CD14-positive monocyte (primary cell): ENCODE measurements at regions not wholly inside any gene's neighbourhood (a gene's known extent, or its start where the extent isn't known, plus 50 kb on each side); places are given as distances from the start of the nearest gene placed in this dataset.

Experiments used
- DNase-seq, 3 donors: peaks; one replicate each; pipeline ENCODE4 v3.0.0-alpha.2; 2011 to 2022
- H2AFZ ChIP-seq: 2 replicates; pipeline ENCODE4 v1.6.0; 2012; ENCODE audit warnings: mild to moderate bottlenecking, low read depth, low read length, inconsistent platforms; ENCODE audit not compliant: insufficient read depth, poor library complexity, severe bottlenecking
- H3K27ac ChIP-seq, 2 donors: 1 replicate in 1 of 2; 2 replicates in 1 of 2; pipeline ENCODE4 v1.5.1; 2012 to 2013; ENCODE audit warnings: low read length in 2 of 2, control low read depth in 1 of 2, inconsistent platforms in 1 of 2, low read depth in 1 of 2, mild to moderate bottlenecking in 1 of 2
- H3K27me3 ChIP-seq, 2 donors: one replicate each; pipeline versions ENCODE4 v1.6.0 to v1.6.1; 2011 to 2013; ENCODE audit warnings: low read length in 2 of 2; ENCODE audit not compliant: control insufficient read depth in 2 of 2, insufficient read depth in 2 of 2
- H3K36me3 ChIP-seq, 2 donors: replicated peaks in 1 of 2; 1 replicate in 1 of 2; 2 replicates in 1 of 2; pipeline versions ENCODE4 v1.5.1 to v1.6.1; 2012 to 2013; ENCODE audit warnings: low read length in 2 of 2, control low read depth in 1 of 2, inconsistent platforms in 1 of 2, mild to moderate bottlenecking in 1 of 2; ENCODE audit not compliant: insufficient read depth in 2 of 2, control insufficient read depth in 1 of 2
- H3K4me1 ChIP-seq, 2 donors: 1 replicate in 1 of 2; 2 replicates in 1 of 2; pipeline versions ENCODE4 v1.5.1 to v1.6.1; 2012 to 2013; ENCODE audit warnings: low read length in 2 of 2, control low read depth in 1 of 2, inconsistent platforms in 1 of 2, mild to moderate bottlenecking in 1 of 2, moderate library complexity in 1 of 2; ENCODE audit not compliant: insufficient read depth in 2 of 2, control insufficient read depth in 1 of 2
- H3K4me2 ChIP-seq: replicated peaks from 2 replicates; pipeline ENCODE3; 2012; ENCODE audit warnings: low read length, moderate library complexity, mild to moderate bottlenecking; ENCODE audit not compliant: poor library complexity, severe bottlenecking; ENCODE audit errors: extremely low read depth
- H3K4me3 ChIP-seq, 3 experiments: fragments of 200-600 bp in 1 of 3; sonication (generic) in 1 of 3; replicated peaks in 1 of 3; 1 replicate in 2 of 3; 2 replicates in 1 of 3; pipeline ENCODE4 v1.5.1; 2011 to 2013; ENCODE audit warnings: low read length in 3 of 3, mild to moderate bottlenecking in 3 of 3, control low read depth in 2 of 3, low read depth in 2 of 3, inconsistent platforms in 1 of 3, moderate library complexity in 1 of 3
- H3K79me2 ChIP-seq: 2 replicates; pipeline ENCODE4 v1.6.0; 2012; ENCODE audit warnings: mild to moderate bottlenecking, control low read depth, inconsistent platforms, low read length, moderate library complexity; ENCODE audit not compliant: insufficient read depth
- H3K9ac ChIP-seq: 2 replicates; pipeline ENCODE4 v1.6.0; 2017; ENCODE audit warnings: low read length, mild to moderate bottlenecking; ENCODE audit not compliant: insufficient read depth, poor library complexity, severe bottlenecking
- H3K9me3 ChIP-seq, 2 donors: replicated peaks in 1 of 2; 1 replicate in 1 of 2; 2 replicates in 1 of 2; pipeline versions ENCODE4 v1.5.1 to v1.6.1; 2012 to 2013; ENCODE audit warnings: low read length in 2 of 2, control low read depth in 1 of 2; ENCODE audit not compliant: control insufficient read depth in 1 of 2, insufficient read depth in 1 of 2
- H4K20me1 ChIP-seq: 2 replicates; pipeline ENCODE4 v1.6.0; 2012; ENCODE audit warnings: mild to moderate bottlenecking, low read length, control low read depth, moderate library complexity; ENCODE audit not compliant: insufficient read depth
- H3K27ac Mint-ChIP-seq, 7 donors: one replicate each; pipeline ENCODE4 v1.8.0; 2020; ENCODE audit warnings: mild to moderate bottlenecking in 7 of 7, mixed read lengths in 7 of 7, moderate library complexity in 6 of 7, inconsistent platforms in 2 of 7
- H3K27me3 Mint-ChIP-seq, 3 donors: one replicate each; pipeline ENCODE4 v1.8.0; 2021 to 2022; ENCODE audit warnings: low read depth in 3 of 3, mild to moderate bottlenecking in 3 of 3, mixed read lengths in 3 of 3, moderate library complexity in 3 of 3, inconsistent platforms in 1 of 3
- H3K36me3 Mint-ChIP-seq, 2 donors: one replicate each; pipeline ENCODE4 v1.8.0; 2020; ENCODE audit warnings: mixed read lengths in 2 of 2, inconsistent platforms in 1 of 2, mild to moderate bottlenecking in 1 of 2
- H3K4me1 Mint-ChIP-seq: one replicate; pipeline ENCODE4 v1.8.0; 2020; ENCODE audit warnings: mild to moderate bottlenecking, mixed read lengths
- H3K4me3 Mint-ChIP-seq, 2 donors: one replicate each; pipeline ENCODE4 v1.8.0; 2020; ENCODE audit warnings: mild to moderate bottlenecking in 2 of 2, mixed read lengths in 2 of 2, moderate library complexity in 1 of 2
- H3K9me3 Mint-ChIP-seq, 7 donors: one replicate each; pipeline ENCODE4 v1.8.0; 2020 to 2022; ENCODE audit warnings: mixed read lengths in 7 of 7, mild to moderate bottlenecking in 6 of 7, moderate library complexity in 6 of 7, inconsistent platforms in 2 of 7
- WGBS: methylation state at CpG from one replicate; pipeline ENCODE4 v1.1.5; 2013; ENCODE audit warnings: missing lambda C conversion rate; ENCODE audit not compliant: insufficient coverage; 5-methylcytosine and 5-hydroxymethylcytosine counted together
- intact Hi-C, 2 donors: fragments of 100-400 bp; cut with micrococcal nuclease; formaldehyde crosslinking; loops; one replicate each; pipeline versions ENCODE4 v1.15.0 to v1.15.1; 2023
- TF ChIP-seq, protein P1 (sequence below): fragments of 200-600 bp; IDR thresholded peaks from one replicate; pipeline ENCODE4 v1.8.0; 2022; ENCODE audit warnings: antibody characterized with exemption, mild to moderate bottlenecking

DNA sequence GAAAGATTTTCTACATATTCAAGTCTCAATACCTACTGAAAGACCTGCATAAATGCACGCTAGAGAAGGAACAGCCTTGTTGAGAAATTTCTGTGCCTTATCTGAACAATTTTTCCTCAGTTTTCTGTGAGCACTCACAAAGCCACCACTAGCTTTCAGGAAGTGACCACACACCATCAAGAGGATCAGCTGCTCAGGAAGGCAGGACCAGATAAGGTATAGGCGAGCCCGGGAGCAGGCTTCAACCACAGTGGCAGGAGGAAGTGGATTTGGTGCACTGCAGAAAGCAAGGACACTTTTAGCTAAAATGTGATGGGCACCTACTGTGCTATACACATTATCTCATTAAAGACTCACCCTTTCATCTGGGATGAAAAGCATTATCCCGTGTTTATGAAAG, 220.8 kb downstream of the RAB38 start:
- intact Hi-C loops: no loop called here
- H3K27ac Mint-ChIP-seq: no peak overlapping the region
- Histone ChIP-seq H2AFZ (no peak overlapping the region), H4K20me1 (no peaks in the 10 kb centered on the region), H3K4me2 (no peak overlapping the region), H3K27me3 (no peaks in the 10 kb centered on the region), H3K4me1 (no peaks in the 10 kb centered on the region), H3K9ac (no peak overlapping the region), H3K9me3 (peaks cover 0 to 4% of the 10 kb centered on the region in 2 donors), H3K36me3 (no peaks in the 10 kb centered on the region), H3K79me2 (no peaks in the 10 kb centered on the region), H3K4me3 (no peak overlapping the region), H3K27ac (no peak overlapping the region)
- H3K4me1 Mint-ChIP-seq: no peaks in the 10 kb centered on the region
- no peaks in the 10 kb centered on the region for H3K36me3 Mint-ChIP-seq
- H3K9me3 Mint-ChIP-seq: peaks cover 0 to 7% (median 3%) of the 10 kb centered on the region in 7 donors
- WGBS: no CpG with 5 or more reads among the region's 4 CpGs
- DNase-seq: no peak
- TF ChIP-seq, protein P1, sequence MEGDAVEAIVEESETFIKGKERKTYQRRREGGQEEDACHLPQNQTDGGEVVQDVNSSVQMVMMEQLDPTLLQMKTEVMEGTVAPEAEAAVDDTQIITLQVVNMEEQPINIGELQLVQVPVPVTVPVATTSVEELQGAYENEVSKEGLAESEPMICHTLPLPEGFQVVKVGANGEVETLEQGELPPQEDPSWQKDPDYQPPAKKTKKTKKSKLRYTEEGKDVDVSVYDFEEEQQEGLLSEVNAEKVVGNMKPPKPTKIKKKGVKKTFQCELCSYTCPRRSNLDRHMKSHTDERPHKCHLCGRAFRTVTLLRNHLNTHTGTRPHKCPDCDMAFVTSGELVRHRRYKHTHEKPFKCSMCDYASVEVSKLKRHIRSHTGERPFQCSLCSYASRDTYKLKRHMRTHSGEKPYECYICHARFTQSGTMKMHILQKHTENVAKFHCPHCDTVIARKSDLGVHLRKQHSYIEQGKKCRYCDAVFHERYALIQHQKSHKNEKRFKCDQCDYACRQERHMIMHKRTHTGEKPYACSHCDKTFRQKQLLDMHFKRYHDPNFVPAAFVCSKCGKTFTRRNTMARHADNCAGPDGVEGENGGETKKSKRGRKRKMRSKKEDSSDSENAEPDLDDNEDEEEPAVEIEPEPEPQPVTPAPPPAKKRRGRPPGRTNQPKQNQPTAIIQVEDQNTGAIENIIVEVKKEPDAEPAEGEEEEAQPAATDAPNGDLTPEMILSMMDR: no peak
- peaks cover 0 to 2% (median 0%) of the 10 kb centered on the region in 3 donors for H3K27me3 Mint-ChIP-seq
- H3K4me3 Mint-ChIP-seq: no peak overlapping the region

DNA sequence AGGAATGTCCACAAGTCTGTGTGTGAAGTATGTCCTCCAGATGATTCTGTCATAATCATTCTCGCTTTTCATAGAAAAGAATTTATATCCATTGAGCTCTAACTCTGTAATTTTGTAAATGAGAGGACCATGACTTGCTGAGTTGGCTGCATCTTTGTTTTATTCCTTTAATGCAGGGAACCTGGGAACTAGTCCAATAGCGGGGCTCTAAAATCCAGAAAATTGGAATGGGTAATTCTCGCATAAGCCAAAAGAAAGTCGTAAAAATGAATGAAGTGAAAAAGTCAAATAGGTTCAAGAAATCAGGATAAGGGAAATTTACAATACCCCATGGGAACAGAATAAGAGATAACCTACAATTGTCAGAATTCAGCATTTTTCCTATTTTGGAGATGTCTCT, 232.5 kb downstream of the RAB38 start:
- H3K27ac ChIP-seq: no peak overlapping the region
- Mint-ChIP-seq H3K9me3 (peaks cover 0 to 7% (median 2%) of the 10 kb centered on the region in 7 donors), H3K27ac (no peak overlapping the region), H3K4me3 (no peak overlapping the region), H3K4me1 (no peaks in the 10 kb centered on the region), H3K27me3 (no peaks in the 10 kb centered on the region), H3K36me3 (no peaks in the 10 kb centered on the region)
- H3K4me3 ChIP-seq: no peak overlapping the region
- H3K4me1 ChIP-seq: no peaks in the 10 kb centered on the region
- intact Hi-C loops: no loop called here
- no peak for DNase-seq
- TF ChIP-seq, protein P1: no peak
- H3K36me3 ChIP-seq: no peaks in the 10 kb centered on the region
- H3K9ac ChIP-seq: no peak overlapping the region
- H3K27me3 ChIP-seq: no peaks in the 10 kb centered on the region
- no peaks in the 10 kb centered on the region for H3K79me2 ChIP-seq
- peaks cover 0 to 3% of the 10 kb centered on the region in 2 donors for H3K9me3 ChIP-seq
- no peak overlapping the region for H2AFZ ChIP-seq
- no peaks in the 10 kb centered on the region for H4K20me1 ChIP-seq
- H3K4me2 ChIP-seq: no peak overlapping the region
- WGBS: 83% methylated on average over 1 of the region's 4 CpGs
